Middle frontal gyrus (tissue), 1 donor: ENCODE measurements at regions not wholly inside any gene's neighbourhood (a gene's known extent, or its start where the extent isn't known, plus 50 kb on each side); places are given as distances from the start of the nearest gene placed in this dataset.
"Not testable (repeated sequence)": the region's sequence is repeated elsewhere in the genome, so short reads cannot be mapped to it uniquely, and the experiment has no call there.

ENCODE experiments used
- DNase-seq: peaks from one replicate; pipeline ENCODE4 v3.0.0-alpha.2; 2015; ENCODE audit warnings: low spot score; ENCODE audit errors: extremely low spot score

DNA sequence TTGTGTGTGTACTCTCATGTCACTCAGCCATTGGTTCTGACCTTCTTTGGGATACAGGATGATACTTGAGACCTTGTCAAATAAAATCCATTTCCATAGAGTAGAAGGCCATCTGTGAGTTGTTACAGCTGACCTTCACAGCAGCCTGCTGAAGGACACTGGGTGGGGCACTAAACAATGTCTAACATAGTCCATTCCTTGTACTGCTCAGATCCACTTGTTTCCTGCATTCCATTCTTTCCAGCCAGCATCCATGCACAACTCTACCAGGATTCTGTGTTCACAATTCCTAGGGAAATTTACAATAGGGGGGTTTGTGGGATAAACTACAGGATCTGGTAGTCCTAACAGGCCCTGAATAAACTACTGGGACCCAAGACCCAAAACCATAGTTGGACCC lies 286.4 kb downstream of the RASEF start:
- no peak for DNase-seq

DNA sequence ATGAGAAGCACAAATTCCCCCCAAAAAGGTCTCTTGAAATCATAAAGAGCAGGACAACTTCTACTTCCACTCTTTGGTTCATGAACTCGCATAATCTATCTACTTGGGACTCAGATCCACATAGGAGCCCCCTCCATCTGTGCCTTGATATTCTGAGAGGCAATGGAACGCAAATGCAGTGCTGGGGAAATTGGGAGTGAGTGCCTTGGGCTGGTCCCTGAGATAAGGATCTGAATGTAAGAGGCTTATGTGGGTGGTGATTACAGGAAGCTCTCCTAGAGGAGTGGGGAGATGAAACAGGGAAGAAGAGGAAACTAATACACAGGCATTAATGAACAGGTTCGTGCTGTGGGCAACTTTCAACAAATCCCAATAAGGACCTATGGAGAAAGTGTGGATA lies 285.6 kb downstream of the RASEF start:
- DNase-seq = no peak

DNA sequence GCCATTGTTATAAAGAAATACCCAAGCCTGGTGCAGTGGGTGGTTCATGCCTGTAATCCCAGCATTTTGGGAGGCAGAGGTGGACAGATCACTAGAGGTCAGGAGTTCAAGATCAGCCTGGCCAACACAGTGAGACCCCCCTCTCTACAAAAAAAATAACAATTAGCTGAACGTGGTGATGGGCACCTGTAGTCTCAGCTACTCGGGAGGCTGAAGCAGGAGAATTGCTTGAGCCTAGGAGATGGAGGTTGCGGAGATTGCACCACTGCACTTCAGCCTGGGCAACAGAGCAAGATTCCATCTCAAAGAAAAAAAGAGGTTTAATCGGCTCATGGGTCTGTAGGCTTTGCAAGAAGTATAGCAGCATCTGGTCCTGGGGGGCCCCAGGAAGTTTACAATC lies 284.0 kb downstream of the RASEF start:
- DNase-seq = not testable (repeated sequence)

DNA sequence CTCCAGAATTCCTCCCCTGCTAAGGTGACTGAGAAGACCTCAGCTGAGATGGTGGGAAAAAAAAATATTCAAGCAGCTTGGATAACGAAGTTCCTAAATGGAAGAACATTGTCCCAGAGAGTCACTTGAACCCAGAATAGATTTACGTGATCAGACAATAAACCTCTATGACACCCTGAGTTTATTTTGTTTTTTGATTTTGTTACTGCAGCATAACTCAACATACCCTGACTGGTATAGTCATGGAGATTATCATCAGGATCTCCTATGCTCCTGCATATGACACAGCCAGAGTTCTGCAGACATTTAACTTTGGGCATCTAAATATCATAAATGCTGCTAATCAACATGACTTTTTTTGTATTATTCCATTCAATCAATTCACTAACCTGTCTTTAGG lies 282.9 kb downstream of the RASEF start:
- no peak for DNase-seq

DNA sequence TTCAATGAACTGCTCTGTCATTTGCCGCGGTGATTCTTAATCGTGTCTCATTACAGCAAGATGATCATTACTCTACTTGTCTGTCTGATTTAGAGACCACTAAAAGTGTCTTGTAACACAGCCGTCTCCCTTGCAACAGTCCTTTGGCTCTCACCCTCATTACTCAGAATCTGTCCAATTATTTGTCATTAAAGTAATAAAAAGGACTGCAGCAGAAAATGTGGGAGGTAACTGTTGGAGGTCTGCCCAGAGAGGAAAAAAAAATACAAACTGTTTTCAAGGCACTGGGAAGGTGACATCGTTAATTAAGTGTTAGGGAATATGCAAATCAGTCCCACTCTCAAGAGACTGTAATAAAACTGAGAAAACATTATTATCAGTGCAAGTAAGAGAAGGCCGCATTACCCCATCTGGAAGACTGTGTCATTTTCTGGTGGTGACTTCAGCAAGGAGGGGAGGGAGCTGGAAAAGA lies 281.0 kb downstream of the RASEF start:
- no peak for DNase-seq

DNA sequence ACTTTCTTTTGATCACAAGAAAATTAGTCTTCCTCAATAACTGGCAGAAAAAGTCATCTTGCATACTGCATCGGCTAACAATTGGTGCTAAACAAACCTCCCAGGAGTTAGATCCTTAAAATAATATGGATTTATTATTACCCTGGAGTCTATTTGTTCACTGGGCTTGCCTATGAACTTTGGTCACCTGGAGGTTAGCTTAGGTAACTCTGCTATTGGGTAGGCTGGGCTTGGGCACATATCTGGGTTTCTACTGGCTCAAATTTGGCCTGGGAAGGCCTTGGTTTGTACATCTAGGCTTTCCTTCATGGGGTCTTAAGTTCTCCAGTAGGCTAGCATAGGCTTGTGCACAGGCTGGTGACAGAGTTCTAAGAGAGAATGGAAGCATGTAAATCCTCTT lies 279.9 kb downstream of the RASEF start:
- no peak for DNase-seq

DNA sequence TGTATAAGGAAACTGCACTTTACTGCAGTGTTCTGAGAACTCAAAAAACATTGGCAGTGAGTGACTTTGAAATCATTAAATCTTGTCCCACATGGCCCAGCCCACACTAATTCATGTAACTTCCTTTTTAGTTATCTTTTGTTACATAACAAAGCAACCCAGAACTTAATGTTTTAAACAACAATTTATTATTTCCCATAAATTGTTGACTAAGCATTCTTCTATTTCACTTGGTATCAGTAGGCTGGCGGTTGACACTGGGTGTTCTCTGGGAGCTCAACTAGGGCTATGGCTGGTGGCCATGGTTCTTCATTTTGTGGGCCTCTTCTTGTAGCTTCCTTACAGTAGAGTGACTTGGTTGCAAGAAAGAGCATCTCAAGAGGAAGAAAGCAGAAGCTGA lies 278.4 kb downstream of the RASEF start:
- DNase-seq = no peak

DNA sequence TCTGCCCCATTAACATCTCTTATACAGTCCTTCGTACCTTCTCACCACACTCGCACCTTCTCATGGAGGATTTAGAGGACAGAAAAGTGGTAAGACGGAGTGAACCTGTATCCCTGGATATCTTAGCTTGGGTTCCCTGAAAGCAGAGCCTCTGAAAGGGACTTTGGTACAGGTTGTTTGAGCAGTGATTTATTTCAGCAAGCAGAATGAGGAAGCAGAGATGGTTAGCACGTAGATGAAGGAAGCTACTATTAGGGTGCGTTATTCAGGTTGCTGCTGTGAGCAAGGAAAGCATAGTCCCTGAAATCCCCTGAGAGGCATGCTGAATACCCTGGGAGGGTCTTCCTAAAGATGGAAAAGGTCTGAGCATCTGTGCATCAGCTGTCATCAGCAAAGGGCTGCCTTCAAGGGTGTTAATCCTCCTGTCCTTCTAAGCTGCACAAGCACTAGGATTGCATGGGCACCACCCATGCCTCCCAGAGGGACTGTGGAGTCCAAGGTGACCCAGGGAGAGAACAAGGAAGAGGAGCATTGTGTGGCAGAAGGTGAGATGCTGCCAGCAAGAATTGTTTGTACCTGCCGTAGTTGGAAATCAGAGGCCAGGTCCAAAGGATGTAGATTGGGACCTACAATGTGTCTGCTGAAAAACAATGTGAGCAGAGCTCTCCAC lies 273.7 kb downstream of the RASEF start:
- no peak for DNase-seq

DNA sequence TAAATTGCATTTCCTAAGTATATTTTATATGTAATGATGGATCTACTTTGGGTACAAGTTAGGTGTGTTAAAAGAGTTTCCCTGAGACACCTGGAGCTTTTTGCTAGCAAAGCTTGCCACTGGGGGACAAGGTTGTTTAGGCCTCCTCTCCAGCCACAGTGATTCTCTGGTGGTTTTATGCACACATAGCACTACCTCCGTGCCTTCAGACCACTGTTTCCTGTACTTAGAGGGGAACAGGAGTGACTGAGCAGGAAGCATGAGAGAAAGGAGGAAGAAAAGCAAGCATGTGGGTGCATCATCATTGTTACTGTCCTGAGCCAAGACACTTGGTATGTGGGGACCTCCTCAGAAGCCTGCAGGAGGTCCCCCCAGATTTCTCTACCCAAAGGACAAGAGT lies 272.1 kb downstream of the RASEF start:
- DNase-seq = no peak

DNA sequence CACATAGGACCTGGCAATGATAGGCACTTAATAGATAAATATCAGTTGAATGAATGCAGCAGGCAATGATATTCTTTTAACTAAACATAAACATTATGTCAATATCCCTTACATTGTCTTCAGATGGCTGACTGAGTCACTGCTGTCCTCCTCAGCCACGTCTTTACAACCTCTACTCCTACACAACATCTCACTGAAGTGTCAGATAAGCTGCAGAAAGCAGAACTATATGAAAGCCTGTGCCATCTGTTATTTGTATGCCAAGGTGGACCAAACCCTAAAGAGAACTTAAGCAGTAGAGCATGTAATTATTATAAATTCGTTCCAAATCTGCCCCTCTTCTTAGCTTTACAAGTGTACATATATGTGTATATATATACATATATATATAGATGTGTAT lies 271.2 kb downstream of the RASEF start:
- DNase-seq = no peak

DNA sequence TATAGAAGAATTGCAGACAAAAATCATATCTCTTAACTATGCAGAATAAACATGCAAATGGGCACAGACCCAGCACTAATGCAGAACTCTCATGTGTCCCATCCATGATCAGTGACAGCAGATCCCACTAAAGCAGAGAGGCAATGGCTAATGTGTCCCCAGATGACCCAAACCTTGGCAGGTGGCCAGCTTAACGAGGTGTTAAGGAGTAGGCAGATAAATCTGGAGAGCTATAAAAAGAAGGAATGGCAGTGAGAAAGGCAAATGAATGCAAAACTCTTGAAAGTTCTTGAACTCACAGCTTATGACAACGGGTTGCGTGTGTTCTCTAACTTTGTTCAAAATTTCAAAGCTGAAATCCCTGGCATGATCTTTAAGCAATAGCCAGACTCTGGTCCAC lies 265.4 kb downstream of the RASEF start:
- no peak for DNase-seq

DNA sequence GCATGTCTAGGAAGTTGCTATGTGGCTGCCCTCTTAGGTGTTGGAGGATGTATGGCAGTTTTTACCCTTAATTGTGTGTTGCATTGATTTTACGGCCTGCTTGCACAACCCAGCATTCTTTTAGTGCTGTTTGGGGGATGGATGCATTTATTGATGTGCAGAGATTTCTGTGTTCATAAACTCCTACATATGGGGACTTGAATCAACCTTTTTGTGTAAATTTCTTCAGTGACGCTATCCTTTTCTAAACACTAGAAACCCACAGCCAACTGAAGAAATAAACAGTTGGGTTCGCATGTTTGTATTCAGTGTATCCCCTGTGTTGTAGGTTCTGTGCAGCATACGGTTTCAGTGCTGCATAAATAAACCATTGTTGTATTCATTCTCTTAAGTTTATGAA lies 263.7 kb downstream of the RASEF start:
- DNase-seq = no peak

DNA sequence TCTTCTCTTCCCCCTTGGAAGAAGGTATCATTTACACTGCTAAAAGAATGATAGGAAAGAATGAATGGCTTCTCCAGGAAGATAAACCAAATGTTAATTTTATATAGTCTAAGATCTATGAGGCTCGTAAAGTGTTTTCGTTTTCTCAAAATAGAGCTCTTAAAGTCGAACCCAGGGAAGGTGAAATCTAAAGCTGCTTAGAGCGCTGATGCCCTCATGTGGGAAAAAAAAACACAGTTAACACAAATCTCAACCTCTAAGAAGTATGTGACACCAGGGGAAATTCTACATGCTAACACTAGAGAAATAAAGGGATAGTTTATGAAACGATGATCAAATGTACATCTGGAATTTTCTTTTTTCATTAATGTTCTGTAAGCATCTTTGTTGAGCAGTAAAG lies 257.9 kb downstream of the RASEF start:
- no peak for DNase-seq

DNA sequence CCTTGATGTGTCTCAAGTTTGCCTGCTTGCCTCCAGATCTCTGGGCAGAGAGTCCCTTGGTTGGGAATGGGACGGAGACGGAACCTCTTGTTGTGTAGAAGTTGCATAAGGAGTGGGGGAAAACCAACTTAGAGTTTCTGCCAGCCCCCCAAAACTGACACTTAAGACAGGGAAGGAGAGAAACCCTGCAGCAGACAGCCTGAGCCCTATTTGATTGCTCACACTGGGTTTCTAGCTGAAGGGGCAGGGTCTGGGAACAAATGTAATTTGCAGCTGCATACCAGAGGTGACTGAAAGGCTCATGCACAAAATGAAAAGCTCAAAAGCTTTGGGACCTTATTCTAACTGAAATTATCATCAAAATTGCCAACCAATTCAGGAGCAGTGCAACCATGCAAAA lies 254.5 kb downstream of the RASEF start:
- DNase-seq = no peak

DNA sequence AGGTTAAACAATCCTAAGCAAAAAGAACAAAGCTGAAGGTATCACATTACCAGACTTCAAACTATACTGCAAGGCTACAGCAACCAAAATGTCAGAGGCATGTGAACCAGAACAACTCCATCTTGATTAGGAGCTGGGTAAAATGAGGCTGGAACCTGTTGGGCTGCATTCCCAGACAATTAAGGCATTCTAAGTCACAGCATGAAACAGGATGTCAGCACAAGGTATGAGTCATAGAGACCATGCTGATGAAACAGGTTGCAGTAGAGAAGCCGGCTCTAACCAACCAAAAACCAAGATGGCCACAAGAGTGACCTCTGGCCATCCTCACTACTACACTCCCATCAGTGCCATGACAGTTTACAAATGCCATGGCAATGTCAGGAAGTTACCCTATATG lies 252.0 kb downstream of the RASEF start:
- no peak for DNase-seq

DNA sequence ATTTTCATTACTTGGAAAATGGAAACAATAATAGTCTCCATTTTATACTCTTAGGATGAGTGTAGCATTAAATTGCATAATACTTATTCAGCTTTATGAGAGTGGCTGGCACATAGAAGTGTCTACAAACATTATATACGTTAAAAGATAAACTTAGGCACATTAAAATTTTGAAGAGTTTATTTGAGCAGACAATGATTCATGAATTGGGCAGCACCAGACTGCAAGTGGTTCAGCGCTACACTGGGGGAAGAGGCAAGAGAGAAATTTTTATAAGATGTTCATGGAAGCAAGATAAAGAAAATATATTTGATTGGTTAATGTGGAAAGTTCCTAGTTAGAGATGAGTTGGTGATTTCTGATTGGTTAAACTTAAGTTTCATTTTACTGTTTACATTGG lies 243.7 kb downstream of the RASEF start:
- DNase-seq = no peak

DNA sequence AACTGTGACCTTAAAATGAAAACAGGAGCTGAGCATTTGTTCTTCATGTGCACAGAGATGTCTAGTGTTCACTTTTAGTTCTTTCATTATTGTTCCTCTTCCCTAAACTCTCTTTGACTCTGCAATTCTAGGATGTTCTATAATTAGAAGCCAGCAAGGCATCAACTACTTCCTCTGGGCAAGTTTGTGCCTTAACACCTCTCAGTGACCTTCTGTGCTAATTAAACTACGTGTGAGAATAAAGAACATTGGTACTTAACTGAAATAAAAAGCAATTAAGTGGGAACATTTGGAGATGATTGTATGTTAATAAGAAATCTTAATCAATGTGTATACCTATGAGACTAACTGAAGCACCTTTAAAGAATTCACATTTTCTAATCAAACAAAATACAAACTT lies 242.8 kb downstream of the RASEF start:
- DNase-seq = no peak

DNA sequence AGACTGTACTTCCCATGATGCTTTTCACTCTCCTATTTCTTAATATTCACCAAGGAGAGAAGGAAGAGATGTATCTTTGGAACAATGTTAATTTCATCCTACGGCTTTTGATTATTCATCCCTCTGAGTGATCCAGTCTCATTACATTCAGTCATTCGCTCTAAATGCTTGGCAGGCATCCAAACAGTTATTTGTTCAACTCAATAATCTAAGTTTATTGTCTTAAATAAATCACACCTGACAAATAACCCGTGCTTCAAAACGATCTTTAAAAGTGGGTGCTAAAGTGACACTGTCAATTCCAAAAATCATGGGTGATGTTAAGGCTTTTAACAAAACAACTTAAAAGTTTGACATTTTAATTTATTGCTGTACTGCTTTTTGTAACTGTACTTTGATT lies 233.1 kb downstream of the RASEF start:
- DNase-seq = no peak

DNA sequence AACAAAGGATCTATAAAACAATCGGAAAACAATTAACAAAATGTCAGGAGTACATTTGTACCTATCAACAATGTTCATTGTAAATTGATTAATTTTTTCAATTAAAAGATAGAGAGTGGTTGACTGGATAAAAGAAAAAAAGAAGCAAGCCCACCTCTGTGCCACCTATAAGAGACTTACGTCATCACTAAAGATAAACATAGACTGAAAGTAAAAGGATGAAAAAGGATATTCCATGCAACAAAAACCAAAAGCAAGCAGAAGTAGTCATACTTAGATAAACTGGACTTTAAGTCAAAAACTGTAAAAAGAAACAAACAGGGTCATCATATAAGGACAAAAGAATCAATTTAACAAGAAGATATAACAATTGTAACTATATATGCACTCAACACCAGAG lies 197.4 kb downstream of the RASEF start:
- no peak for DNase-seq

DNA sequence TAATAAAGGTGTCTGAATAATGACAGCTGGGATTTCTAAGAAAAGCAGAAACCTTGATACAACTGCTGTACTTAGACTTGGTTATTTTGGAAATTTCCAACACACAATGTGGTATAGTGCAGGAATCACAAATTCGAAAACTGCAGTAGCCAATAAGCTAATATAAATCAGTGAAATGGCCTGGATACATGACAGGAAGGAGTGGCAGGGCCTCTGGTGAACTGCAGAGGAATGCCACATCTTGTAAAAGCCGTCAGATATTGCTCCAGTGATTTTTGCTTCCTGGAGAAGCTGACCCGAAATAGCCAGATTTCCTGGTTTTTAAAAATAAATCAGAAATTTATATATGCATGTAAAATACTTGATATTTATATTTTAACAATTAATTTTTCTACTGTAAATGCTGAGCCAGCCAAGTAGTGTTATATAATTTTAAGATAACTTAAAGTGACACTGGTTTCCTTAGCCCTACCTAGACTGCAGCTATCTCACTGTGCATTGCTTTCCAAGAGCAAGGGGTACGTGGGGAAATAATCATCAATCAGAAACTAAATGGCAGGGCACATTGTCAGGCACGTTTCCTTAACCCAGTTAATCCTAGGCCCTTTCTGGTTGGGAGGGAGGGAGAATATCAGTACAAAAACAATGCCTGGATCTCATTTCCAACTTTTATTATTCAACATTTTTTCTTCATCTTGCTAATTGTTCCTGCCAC lies 182.4 kb downstream of the RASEF start:
- no peak for DNase-seq

DNA sequence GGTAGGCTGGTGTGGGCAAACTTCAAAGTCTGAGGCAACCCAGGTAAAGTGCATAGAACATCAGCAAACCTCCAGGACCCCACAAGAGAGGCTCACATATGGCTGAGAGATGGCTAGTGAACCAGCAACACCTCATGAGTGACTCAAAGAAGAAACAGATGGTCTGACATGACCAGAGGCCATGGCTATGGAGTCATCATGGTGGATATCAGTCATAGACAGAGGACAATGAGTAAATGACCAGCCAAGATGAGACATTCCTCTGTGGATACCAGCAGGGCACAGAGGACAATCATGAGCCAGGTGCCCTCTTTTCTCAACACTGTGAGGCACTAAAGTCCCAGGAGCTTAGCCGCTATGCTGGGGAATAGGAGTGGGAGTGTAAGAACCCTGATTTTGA lies 180.8 kb downstream of the RASEF start:
- no peak for DNase-seq

DNA sequence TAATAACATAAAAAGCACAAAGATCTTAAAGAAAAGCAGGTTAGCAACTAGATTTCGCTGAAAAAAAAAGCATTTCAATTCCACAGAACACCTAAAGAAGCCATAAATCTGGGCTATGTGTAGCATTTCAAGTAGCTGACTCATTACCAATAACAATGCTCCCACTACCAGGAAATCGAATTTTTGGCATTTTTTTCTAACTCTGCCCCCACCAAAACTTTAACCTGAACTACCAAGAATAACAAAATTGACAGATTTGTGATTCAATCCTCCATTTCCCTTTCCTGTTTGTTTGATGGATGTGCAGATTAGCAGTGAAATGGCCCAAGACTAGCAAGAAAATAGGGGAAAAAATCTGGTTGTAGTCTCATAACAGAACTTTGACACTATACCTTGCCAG lies 180.2 kb downstream of the RASEF start:
- DNase-seq = no peak

DNA sequence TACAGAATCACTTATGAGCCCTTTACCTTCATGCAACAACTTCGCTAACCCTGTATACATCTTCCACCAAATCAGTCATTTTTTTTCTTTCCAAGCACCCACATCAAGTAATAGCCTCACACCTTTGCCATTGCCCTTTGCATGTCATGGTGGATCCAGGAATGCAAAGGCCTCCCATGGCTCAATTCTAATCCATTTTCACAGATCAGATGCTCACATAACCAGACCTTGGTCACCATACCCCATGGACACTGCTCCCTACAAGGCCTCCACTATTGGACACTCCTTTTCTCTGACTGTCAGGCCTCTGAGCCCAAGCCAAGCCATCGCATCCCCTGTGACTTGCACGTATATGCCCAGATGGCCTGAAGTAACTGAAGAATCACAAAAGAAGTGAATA lies 179.5 kb downstream of the RASEF start:
- no peak for DNase-seq
